ENCODE measurements at regions not wholly inside any gene's neighbourhood (a gene's known extent, or its start where the extent isn't known, plus 50 kb on each side); places are given as distances from the start of the nearest gene placed in this dataset.
A peak's percentile ranks its signal among the peaks of the same experiment; 100 is the strongest.

DNA sequence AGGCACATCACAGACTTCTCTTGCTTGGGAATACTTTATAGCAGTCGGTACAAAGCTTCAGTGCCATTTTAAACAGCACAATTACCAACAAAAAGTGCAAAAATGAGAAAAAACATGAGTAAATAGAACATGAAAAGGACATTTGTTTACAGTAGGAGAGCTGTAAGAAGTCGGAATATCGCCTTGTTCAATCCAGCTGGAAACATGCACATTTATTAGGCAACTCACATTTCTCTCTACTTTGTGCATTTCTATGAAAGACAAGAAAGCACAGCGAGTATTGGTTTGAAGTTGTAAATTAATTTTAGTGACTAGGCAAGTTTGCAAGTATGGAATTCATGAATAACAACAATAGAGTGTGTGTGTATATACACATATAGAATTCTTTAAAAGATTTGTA, 484.7 kb downstream of the DACH1 start:
- no peak overlapping the region for H3K4me2 ChIP-seq (ENCODE audit: low read length)
- no peaks in the 10 kb centered on the region for H3K79me2 ChIP-seq
- no peaks in the 10 kb centered on the region for H3K36me3 ChIP-seq (ENCODE audit: control insufficient read depth, insufficient read depth, low read length)
- no peaks in the 10 kb centered on the region for H3K4me1 ChIP-seq
- H2AFZ ChIP-seq, result no peak overlapping the region
- TF ChIP-seq, protein P1, sequence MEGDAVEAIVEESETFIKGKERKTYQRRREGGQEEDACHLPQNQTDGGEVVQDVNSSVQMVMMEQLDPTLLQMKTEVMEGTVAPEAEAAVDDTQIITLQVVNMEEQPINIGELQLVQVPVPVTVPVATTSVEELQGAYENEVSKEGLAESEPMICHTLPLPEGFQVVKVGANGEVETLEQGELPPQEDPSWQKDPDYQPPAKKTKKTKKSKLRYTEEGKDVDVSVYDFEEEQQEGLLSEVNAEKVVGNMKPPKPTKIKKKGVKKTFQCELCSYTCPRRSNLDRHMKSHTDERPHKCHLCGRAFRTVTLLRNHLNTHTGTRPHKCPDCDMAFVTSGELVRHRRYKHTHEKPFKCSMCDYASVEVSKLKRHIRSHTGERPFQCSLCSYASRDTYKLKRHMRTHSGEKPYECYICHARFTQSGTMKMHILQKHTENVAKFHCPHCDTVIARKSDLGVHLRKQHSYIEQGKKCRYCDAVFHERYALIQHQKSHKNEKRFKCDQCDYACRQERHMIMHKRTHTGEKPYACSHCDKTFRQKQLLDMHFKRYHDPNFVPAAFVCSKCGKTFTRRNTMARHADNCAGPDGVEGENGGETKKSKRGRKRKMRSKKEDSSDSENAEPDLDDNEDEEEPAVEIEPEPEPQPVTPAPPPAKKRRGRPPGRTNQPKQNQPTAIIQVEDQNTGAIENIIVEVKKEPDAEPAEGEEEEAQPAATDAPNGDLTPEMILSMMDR (IDR thresholded peaks at IDR 0.05), result no peak
- H3K27ac ChIP-seq, result no peak overlapping the region
- no peaks in the 10 kb centered on the region for H3K9me3 ChIP-seq (ENCODE audit: control insufficient read depth, low read length)
- H3K4me3 ChIP-seq (ENCODE audit: low read depth, low read length), result no peak overlapping the region
- H3K27me3 ChIP-seq (ENCODE audit: control insufficient read depth, insufficient read depth, low read length), result no peaks in the 10 kb centered on the region
- H3K9ac ChIP-seq, result no peak overlapping the region

DNA sequence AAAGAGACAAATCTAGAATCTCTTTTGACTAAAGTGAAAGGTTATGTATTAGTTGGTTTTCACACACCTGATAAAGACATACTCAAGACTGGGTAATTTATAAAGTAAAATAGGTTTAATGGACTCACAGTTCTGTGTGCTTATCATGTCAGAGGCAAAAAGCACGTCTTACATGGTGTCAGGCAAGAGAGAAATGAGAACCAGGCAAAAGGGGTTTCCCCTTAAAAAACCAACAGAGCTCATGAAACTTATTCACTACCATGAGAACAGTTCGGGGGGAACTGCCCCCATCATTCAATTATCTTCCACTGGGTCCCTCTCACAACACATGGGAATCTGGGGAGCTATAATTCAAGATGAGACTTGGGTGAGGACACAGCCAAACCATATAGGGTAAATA, 486.8 kb downstream of the DACH1 start:
- H3K27me3 ChIP-seq (ENCODE audit: control insufficient read depth, insufficient read depth, low read length), result no peaks in the 10 kb centered on the region
- H3K4me1 ChIP-seq, result no peaks in the 10 kb centered on the region
- no peaks in the 10 kb centered on the region for H3K9me3 ChIP-seq (ENCODE audit: control insufficient read depth, low read length)
- H2AFZ ChIP-seq, result no peak overlapping the region
- H3K79me2 ChIP-seq, result no peaks in the 10 kb centered on the region
- H3K27ac ChIP-seq, result no peak overlapping the region
- no peak overlapping the region for H3K4me3 ChIP-seq (ENCODE audit: low read depth, low read length)
- no peak overlapping the region for H3K9ac ChIP-seq
- TF ChIP-seq, protein P1 (IDR thresholded peaks at IDR 0.05), result no peak
- no peak overlapping the region for H3K4me2 ChIP-seq (ENCODE audit: low read length)
- H3K36me3 ChIP-seq (ENCODE audit: control insufficient read depth, insufficient read depth, low read length), result no peaks in the 10 kb centered on the region

DNA sequence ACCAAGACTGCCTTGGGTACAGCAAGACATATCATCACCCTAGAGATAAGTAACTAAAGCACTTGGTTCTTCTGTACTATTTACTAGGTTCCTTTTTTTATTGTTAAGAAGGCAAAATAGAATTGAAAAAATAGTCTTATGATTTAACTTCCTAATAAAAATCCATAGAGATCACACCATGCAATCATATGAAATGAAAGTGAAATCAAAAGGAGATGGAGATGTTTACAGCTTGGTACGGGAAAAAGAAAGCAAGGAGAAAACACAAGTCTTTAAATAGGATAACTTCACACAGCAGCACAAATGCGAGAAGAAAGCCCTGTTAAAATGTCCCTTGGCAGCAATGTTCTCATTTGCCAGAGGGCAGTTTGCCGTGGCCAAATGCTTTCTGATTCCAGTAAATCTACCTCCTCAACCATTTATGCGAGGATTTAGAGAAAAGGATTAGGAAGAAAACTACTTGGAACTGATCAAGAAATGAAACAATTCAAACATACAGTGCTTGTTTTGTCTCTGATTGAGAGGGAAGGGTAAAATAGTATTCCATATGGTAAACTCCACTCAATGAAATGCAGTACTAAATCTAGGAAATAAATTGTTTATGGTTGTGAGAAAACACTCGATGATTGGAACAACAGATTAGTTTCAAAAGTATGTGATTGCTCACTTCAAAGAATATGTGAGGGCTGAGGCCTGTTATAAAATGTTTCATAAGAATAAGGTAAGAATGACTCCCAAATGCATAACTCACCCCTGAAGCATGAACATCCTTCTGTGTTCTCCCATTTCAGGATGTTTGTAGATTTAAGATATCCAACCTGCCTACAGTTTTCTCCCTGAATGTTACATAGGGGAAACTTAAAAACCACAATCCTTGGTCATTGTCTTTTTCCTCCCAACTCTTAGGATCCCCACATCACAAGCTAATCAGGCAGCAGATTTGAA, 487.8 kb downstream of the DACH1 start:
- Histone ChIP-seq H3K4me3 (ENCODE audit: low read depth, low read length) (no peak overlapping the region), H3K4me1 (no peaks in the 10 kb centered on the region), H3K27ac (no peak overlapping the region), H3K4me2 (ENCODE audit: low read length) (peak overlapping the region; percentile 8), H3K9ac (no peak overlapping the region), H3K9me3 (ENCODE audit: control insufficient read depth, low read length) (no peaks in the 10 kb centered on the region), H2AFZ (peak overlapping the region; percentile 33), H3K27me3 (ENCODE audit: control insufficient read depth, insufficient read depth, low read length) (no peaks in the 10 kb centered on the region), H3K79me2 (no peaks in the 10 kb centered on the region), H3K36me3 (ENCODE audit: control insufficient read depth, insufficient read depth, low read length) (no peaks in the 10 kb centered on the region)
- TF ChIP-seq, protein P1 (IDR thresholded peaks at IDR 0.05), result no peak

DNA sequence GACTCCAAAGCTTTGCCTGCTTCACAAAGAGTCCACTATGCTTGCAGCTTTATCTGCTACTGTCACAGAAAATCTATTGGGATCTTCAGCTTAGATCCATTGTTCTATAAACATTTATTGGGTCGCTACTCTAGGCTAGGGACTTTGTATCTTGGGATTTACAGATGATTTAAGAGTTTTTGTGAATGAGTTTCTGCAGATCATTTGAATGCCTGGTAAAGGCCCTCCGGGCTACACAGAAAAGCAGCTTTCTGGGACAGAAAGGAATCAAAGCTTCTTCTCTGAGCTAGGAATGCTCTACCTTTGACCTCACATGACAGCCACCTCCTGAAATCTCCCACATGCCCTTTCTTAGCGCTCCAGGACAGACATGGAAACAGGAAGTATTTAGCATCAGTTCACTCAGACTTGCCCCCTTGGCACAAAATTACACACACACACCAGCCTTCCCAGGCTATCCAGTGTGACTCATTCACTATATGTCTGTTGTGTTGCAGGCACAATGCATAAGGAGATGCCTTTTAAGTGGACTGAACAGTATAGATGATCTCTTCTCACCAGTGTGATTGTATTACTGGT, 492.4 kb downstream of the DACH1 start:
- Histone ChIP-seq H3K27ac (no peak overlapping the region), H3K36me3 (ENCODE audit: control insufficient read depth, insufficient read depth, low read length) (no peaks in the 10 kb centered on the region), H3K27me3 (ENCODE audit: control insufficient read depth, insufficient read depth, low read length) (no peaks in the 10 kb centered on the region), H3K79me2 (no peaks in the 10 kb centered on the region), H3K4me2 (ENCODE audit: low read length) (no peak overlapping the region), H3K4me1 (no peaks in the 10 kb centered on the region), H2AFZ (no peak overlapping the region), H3K9me3 (ENCODE audit: control insufficient read depth, low read length) (no peaks in the 10 kb centered on the region), H3K9ac (no peak overlapping the region), H3K4me3 (ENCODE audit: low read depth, low read length) (no peak overlapping the region)
- TF ChIP-seq, protein P1 (IDR thresholded peaks at IDR 0.05), result no peak

Data from parathyroid adenoma (tissue), 2 donors.